NB4 (cell line): ENCODE measurements at regions not wholly inside any gene's neighbourhood (a gene's known extent, or its start where the extent isn't known, plus 50 kb on each side); places are given as distances from the start of the nearest gene placed in this dataset.

ENCODE experiments used
- CTCF ChIP-seq: IDR thresholded peaks from one replicate; pipeline ENCODE4 v1.5.1; 2012; ENCODE audit warnings: low read depth, low read length
- MYC ChIP-seq: IDR thresholded peaks from 2 replicates; pipeline ENCODE4 v1.6.1; 2011; ENCODE audit warnings: low read depth, low read length
- POLR2A ChIP-seq: IDR thresholded peaks from 2 replicates; pipeline ENCODE4 v1.6.1; 2011; ENCODE audit warnings: mild to moderate bottlenecking; ENCODE audit not compliant: insufficient read length; ENCODE audit errors: extremely low read depth
- TF ChIP-seq, protein P1 (sequence below): IDR thresholded peaks from 2 replicates; pipeline ENCODE4 v1.6.1; 2011; ENCODE audit warnings: low read depth, low read length

GRCh38 chr2:221075203-221075602, 496.9 kb downstream of the EPHA4 start:
- TF ChIP-seq CTCF (no peak), POLR2A (no peak), MYC (no peak)
- TF ChIP-seq, protein P1, sequence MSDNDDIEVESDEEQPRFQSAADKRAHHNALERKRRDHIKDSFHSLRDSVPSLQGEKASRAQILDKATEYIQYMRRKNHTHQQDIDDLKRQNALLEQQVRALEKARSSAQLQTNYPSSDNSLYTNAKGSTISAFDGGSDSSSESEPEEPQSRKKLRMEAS, result no peak
